ENCODE measurements at regions not wholly inside any gene's neighbourhood (a gene's known extent, or its start where the extent isn't known, plus 50 kb on each side); places are given as distances from the start of the nearest gene placed in this dataset.

DNA sequence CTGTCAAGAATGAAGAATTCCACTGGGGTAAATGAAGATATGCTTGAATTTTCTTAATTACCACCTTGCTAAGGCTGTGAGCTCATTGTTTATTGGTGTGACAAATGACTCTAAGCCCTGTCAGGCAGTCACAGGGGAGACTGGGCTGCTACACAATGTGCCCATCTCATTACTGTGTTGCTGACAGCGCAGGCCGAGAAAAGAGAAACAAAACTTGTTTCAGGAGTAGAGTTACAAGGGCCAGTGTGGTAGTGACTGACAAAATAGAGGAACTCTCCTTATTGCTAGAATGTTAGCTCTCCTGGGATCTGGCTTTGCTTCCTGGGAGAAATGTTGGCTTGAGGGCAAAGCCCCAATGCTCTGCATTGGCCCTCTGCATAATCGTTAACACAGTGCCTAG is 130.4 kb upstream of the CRBN start:
- Histone ChIP-seq H3K4me1 (no peaks in the 10 kb centered on the region), H3K4me3 (no peak overlapping the region), H3K36me3 (no peaks in the 10 kb centered on the region), H3K27ac (replicated peaks in 1 of 4) (no peak overlapping the region), H3K27me3 (no peaks in the 10 kb centered on the region), H3K9me3 (no peaks in the 10 kb centered on the region)
- no peak for DNase-seq (ENCODE audit: extremely low spot score)
- WGBS = 54% methylated on average over 3 of the region's 3 CpGs
- TF ChIP-seq POLR2A (IDR thresholded peaks at IDR 0.05; ENCODE audit: low read depth) (no peak), EP300 (IDR thresholded peaks at IDR 0.05) (no peak), POLR2AphosphoS5 (IDR thresholded peaks at IDR 0.05) (no peak)
- TF ChIP-seq, protein P1, sequence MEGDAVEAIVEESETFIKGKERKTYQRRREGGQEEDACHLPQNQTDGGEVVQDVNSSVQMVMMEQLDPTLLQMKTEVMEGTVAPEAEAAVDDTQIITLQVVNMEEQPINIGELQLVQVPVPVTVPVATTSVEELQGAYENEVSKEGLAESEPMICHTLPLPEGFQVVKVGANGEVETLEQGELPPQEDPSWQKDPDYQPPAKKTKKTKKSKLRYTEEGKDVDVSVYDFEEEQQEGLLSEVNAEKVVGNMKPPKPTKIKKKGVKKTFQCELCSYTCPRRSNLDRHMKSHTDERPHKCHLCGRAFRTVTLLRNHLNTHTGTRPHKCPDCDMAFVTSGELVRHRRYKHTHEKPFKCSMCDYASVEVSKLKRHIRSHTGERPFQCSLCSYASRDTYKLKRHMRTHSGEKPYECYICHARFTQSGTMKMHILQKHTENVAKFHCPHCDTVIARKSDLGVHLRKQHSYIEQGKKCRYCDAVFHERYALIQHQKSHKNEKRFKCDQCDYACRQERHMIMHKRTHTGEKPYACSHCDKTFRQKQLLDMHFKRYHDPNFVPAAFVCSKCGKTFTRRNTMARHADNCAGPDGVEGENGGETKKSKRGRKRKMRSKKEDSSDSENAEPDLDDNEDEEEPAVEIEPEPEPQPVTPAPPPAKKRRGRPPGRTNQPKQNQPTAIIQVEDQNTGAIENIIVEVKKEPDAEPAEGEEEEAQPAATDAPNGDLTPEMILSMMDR (IDR thresholded peaks at IDR 0.05) = no peak
- intact Hi-C loops (cut with DNase I) = no loop called here

DNA sequence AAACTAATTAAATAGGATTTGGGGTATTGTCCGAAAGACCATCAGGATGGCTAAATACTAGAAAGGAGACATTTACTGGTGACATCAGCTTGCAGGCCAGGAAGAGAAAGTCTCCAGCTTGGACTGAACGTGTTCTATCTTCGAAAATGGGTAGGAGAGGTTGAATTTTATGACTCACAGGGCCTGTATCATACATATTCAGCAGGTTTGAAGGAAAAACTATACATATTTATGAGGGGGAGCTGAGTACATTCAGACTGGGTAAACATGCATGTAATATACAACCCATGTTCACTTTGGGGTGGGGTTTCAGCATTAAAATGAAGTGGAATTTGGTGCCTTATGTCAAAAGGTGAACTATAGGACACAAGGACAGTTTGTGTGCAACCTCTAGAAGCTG is 129.3 kb upstream of the CRBN start:
- intact Hi-C loops (cut with DNase I) = no loop called here
- Histone ChIP-seq H3K36me3 (no peaks in the 10 kb centered on the region), H3K9me3 (no peaks in the 10 kb centered on the region), H3K27ac (replicated peaks in 1 of 4) (no peak overlapping the region), H3K4me1 (no peaks in the 10 kb centered on the region), H3K4me3 (no peak overlapping the region), H3K27me3 (no peaks in the 10 kb centered on the region)
- no peak for TF ChIP-seq POLR2A (IDR thresholded peaks at IDR 0.05; ENCODE audit: low read depth)
- TF ChIP-seq, protein P1 (IDR thresholded peaks at IDR 0.05) = no peak
- TF ChIP-seq EP300 (IDR thresholded peaks at IDR 0.05) = no peak
- no peak for TF ChIP-seq POLR2AphosphoS5 (IDR thresholded peaks at IDR 0.05)
- WGBS = 95% methylated on average over 3 of the region's 3 CpGs
- no peak for DNase-seq (ENCODE audit: extremely low spot score)

DNA sequence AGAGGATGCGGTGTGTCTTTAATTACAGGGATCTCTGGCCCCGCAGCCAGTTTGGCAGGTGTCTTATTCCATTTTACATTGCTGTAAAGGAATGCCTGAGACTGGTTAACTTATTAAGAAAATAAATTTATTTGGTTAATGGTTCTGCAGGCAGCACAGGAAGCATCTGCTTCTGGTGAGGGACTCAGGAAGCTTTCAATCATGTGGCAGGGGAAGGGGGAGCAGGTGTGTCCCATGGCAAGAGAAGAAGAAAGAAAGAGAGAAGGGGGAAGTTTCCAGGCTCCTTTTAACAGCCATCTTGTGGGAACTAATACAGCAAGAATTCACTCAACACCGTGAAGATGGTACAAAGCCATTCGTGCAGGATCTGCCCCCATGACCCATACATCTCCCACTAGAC is 128.0 kb upstream of the CRBN start:
- Histone ChIP-seq H3K36me3 (no peaks in the 10 kb centered on the region), H3K27ac (replicated peaks in 1 of 4) (no peak overlapping the region), H3K9me3 (no peaks in the 10 kb centered on the region), H3K27me3 (no peaks in the 10 kb centered on the region), H3K4me1 (no peaks in the 10 kb centered on the region), H3K4me3 (no peak overlapping the region)
- DNase-seq (ENCODE audit: extremely low spot score) = no peak
- intact Hi-C loops (cut with DNase I) = no loop called here
- TF ChIP-seq POLR2AphosphoS5 (IDR thresholded peaks at IDR 0.05) (no peak), EP300 (IDR thresholded peaks at IDR 0.05) (no peak)
- TF ChIP-seq, protein P1 (IDR thresholded peaks at IDR 0.05) = no peak
- 56% methylated on average over 4 of the region's 4 CpGs for WGBS

DNA sequence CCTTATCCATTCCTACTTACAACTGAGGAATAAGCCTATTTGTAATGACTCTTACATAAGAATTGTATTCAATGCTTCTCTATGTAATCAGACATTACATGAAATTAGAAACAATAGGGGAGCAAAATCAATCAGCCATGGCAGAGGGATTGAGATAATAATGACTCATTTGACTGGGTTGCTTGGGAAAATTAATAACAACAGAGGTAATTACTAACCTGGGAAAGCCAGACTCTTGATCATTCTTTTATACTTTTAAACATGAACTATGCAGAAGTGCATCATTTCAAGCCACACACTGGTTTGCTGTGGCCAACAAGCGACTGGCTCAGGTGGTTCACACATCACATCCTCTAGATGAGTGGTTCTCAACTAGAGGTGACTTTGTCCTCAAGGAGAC is 126.3 kb upstream of the CRBN start:
- Histone ChIP-seq H3K36me3 (no peaks in the 10 kb centered on the region), H3K27ac (replicated peaks in 1 of 4) (no peak overlapping the region), H3K4me3 (no peak overlapping the region), H3K27me3 (no peaks in the 10 kb centered on the region), H3K9me3 (no peaks in the 10 kb centered on the region), H3K4me1 (no peaks in the 10 kb centered on the region)
- TF ChIP-seq, protein P1 (IDR thresholded peaks at IDR 0.05) = no peak
- no peak for TF ChIP-seq POLR2A (IDR thresholded peaks at IDR 0.05; ENCODE audit: low read depth)
- no peak for TF ChIP-seq POLR2AphosphoS5 (IDR thresholded peaks at IDR 0.05)
- TF ChIP-seq EP300 (IDR thresholded peaks at IDR 0.05) = no peak
- WGBS = 70% methylated on average over 1 of the region's 1 CpG
- intact Hi-C loops (cut with DNase I) = no loop called here
- no peak for DNase-seq (ENCODE audit: extremely low spot score)

DNA sequence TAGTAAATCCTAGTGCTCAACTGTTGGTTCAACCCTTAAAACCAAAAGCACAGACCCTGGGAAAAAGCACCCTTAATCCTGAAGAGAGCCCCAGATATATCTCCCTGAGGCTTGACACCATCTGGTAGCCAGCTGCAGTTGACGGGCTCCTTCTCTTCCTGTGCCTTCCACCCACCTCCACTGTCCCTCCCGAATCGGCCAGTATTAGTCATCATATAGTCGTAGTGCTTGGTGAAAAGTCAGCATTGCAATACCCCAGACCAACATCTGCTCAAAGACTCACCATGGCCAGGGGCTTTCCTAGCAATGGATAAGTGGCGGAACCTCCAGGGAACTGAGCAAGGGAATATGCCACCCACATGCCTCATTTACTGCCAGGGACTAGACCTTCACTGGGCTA is 125.6 kb upstream of the CRBN start:
- Histone ChIP-seq H3K27ac (replicated peaks in 1 of 4) (no peak overlapping the region), H3K4me3 (no peak overlapping the region), H3K27me3 (no peaks in the 10 kb centered on the region), H3K4me1 (no peaks in the 10 kb centered on the region), H3K9me3 (no peaks in the 10 kb centered on the region), H3K36me3 (no peaks in the 10 kb centered on the region)
- WGBS = 65% methylated on average over 5 of the region's 5 CpGs
- TF ChIP-seq POLR2A (IDR thresholded peaks at IDR 0.05; ENCODE audit: low read depth) (no peak), EP300 (IDR thresholded peaks at IDR 0.05) (no peak), POLR2AphosphoS5 (IDR thresholded peaks at IDR 0.05) (no peak)
- TF ChIP-seq, protein P1 (IDR thresholded peaks at IDR 0.05) = no peak
- intact Hi-C loops (cut with DNase I) = no loop called here
- no peak for DNase-seq (ENCODE audit: extremely low spot score)
